ENCODE measurements at regions not wholly inside any gene's neighbourhood (a gene's known extent, or its start where the extent isn't known, plus 50 kb on each side); places are given as distances from the start of the nearest gene placed in this dataset.

DNA sequence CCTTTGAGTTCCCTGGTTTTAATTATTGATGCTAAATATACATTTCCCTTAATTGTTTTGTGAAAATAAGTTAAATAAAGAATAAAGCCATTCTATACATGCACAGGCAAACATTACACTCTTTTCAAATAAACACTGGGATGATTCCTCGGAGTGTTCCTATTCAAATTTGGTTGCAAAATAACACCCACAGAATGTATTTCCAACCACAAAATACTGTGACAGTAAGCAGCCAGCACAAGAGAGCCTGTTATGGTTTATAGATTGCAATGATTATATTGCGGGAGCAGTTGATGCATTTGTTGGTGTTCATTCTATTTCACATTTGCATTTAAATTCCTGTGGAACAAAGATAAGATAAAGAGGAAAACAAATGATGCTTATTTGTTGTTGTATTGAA, 632.6 kb upstream of the WWC1 start:
- FAIRE-seq (no peak), DNase-seq (ENCODE audit: low read depth, low spot score) (no peak), ATAC-seq (no peak)
- CTCF ChIA-PET: no interaction called here
- no peak for TF ChIP-seq ZNF274 (IDR thresholded peaks at IDR 0.05; ENCODE audit: insufficient read depth, insufficient read length)
- TF ChIP-seq EZH2 (IDR thresholded peaks at IDR 0.05; ENCODE audit: borderline replicate concordance, control insufficient read depth, low read depth, low read length): no peak
- no peak for TF ChIP-seq CREB1 (IDR thresholded peaks at IDR 0.05; ENCODE audit: low read depth)
- TF ChIP-seq RAD51 (IDR thresholded peaks at IDR 0.05): no peak
- no peak for TF ChIP-seq JUND (IDR thresholded peaks at IDR 0.05; ENCODE audit: low read depth, low read length)
- no peak for TF ChIP-seq HCFC1 (IDR thresholded peaks at IDR 0.05; ENCODE audit: low read length)
- no peak for TF ChIP-seq ESRRA (IDR thresholded peaks at IDR 0.05; ENCODE audit: low read length)
- no peak for TF ChIP-seq CBFB (IDR thresholded peaks at IDR 0.05; ENCODE audit: low read depth)
- no peak for TF ChIP-seq SP1 (IDR thresholded peaks at IDR 0.05; ENCODE audit: low read depth, low read length)
- TF ChIP-seq ETV6 (conservative IDR thresholded peaks at IDR 0.05 in 1 of 2, IDR thresholded peaks at IDR 0.05 in 1 of 2; ENCODE audit: borderline replicate concordance in 1 of 2, low read depth in 1 of 2): no peak
- TF ChIP-seq MYC (IDR thresholded peaks at IDR 0.05; ENCODE audit: insufficient read depth, insufficient read length, insufficient replicate concordance, low read length, severe bottlenecking): no peak
- no peak for TF ChIP-seq SMAD1 (IDR thresholded peaks at IDR 0.05; ENCODE audit: low read depth, partially characterized antibody)
- TF ChIP-seq TCF12 (IDR thresholded peaks at IDR 0.05; ENCODE audit: low read depth, low read length): no peak
- no peak for TF ChIP-seq BMI1 (IDR thresholded peaks at IDR 0.05; ENCODE audit: borderline replicate concordance)
- no peak for TF ChIP-seq CREM (IDR thresholded peaks at IDR 0.05; ENCODE audit: low read depth)
- no peak for TF ChIP-seq SRF (IDR thresholded peaks at IDR 0.05; ENCODE audit: low read depth in 2 of 2, low read length in 2 of 2)
- no peaks in the 10 kb centered on the region for H3K36me3 ChIP-seq (ENCODE audit: control insufficient read depth in 2 of 2, insufficient read depth in 2 of 2, low read length in 1 of 2)
- H3K79me2 ChIP-seq (ENCODE audit: control insufficient read depth, insufficient read depth, low read length): no peaks in the 10 kb centered on the region
- no peaks in the 10 kb centered on the region for H3K27me3 ChIP-seq (replicated peaks in 1 of 2; ENCODE audit: control insufficient read depth in 2 of 2, insufficient read depth in 2 of 2, low read length in 1 of 2)
- H3K9me3 ChIP-seq (replicated peaks; ENCODE audit: control insufficient read depth, insufficient read depth, low read length): no peaks in the 10 kb centered on the region
- H3K4me3 ChIP-seq: no peak overlapping the region
- BruUV-seq (replicated peaks): no TSS peak
- RAD21 ChIA-PET (ENCODE audit: unreplicated experiment): no interaction called here
- H3K9ac ChIP-seq (ENCODE audit: control insufficient read depth, insufficient read depth, low read length): no peak overlapping the region
- no peak overlapping the region for H3K4me2 ChIP-seq (ENCODE audit: control insufficient read depth, insufficient read depth)
- no peak overlapping the region for H2AFZ ChIP-seq (ENCODE audit: control insufficient read depth, low read depth, low read length)
- SMC1A ChIA-PET (ENCODE audit: uncharacterized antibody, unreplicated experiment): no interaction called here
- H4K20me1 ChIP-seq (ENCODE audit: control insufficient read depth, insufficient read depth): no peaks in the 10 kb centered on the region
- 45% methylated on average over 2 of the region's 2 CpGs for WGBS (ENCODE audit: insufficient coverage, insufficient replicate concordance, low lambda C conversion rate, missing lambda C conversion rate)
- no peaks in the 10 kb centered on the region for H3K4me1 ChIP-seq (ENCODE audit: control insufficient read depth, insufficient read depth, low read length)
- in situ Hi-C loops (cut with MboI): no loop called here
- no peak overlapping the region for H3K27ac ChIP-seq (ENCODE audit: control insufficient read depth, insufficient read depth)
- intact Hi-C loops (cut with micrococcal nuclease; ENCODE audit: unreplicated experiment): no loop called here
- POLR2A ChIA-PET: no interaction called here

All from GM12878 (cell line).